Lower lobe of right lung (tissue), 2 donors: ENCODE measurements at regions not wholly inside any gene's neighbourhood (a gene's known extent, or its start where the extent isn't known, plus 50 kb on each side); places are given as distances from the start of the nearest gene placed in this dataset.
"Not testable (repeated sequence)": the region's sequence is repeated elsewhere in the genome, so short reads cannot be mapped to it uniquely, and the experiment has no call there.

Experiments
- ATAC-seq, 2 donors: fragments of 200-7000 bp; cut with Tn5 transposase; one replicate each; pipeline ENCODE4 v1.9.1; 2020 to 2022; ENCODE audit warnings: mild to moderate bottlenecking in 2 of 2, moderate library complexity in 2 of 2
- DNase-seq: peaks from one replicate; pipeline ENCODE4 v3.0.0-alpha.2; 2020
- H3K27ac ChIP-seq: fragments of 200-600 bp; one replicate; pipeline ENCODE4 v1.8.0; 2022
- H3K27me3 ChIP-seq: fragments of 200-600 bp; one replicate; pipeline ENCODE4 v1.8.0; 2022; ENCODE audit warnings: low read depth
- H3K36me3 ChIP-seq: fragments of 200-600 bp; one replicate; pipeline ENCODE4 v1.8.0; 2022; ENCODE audit warnings: mild to moderate bottlenecking
- H3K4me1 ChIP-seq: fragments of 200-600 bp; one replicate; pipeline ENCODE4 v1.8.0; 2022
- H3K4me3 ChIP-seq: fragments of 200-600 bp; one replicate; pipeline ENCODE4 v1.8.0; 2022; ENCODE audit warnings: mild to moderate bottlenecking
- H3K9me3 ChIP-seq: fragments of 200-600 bp; one replicate; pipeline ENCODE4 v1.8.0; 2022
- intact Hi-C: fragments of 100-400 bp; cut with DNase I; formaldehyde crosslinking; loops from one replicate; pipeline ENCODE4 v1.11.0; 2022
- TF ChIP-seq, protein P1 (sequence below): fragments of 200-600 bp; IDR thresholded peaks from one replicate; pipeline ENCODE4 v1.8.0; 2022; ENCODE audit warnings: antibody characterized with exemption, mild to moderate bottlenecking
- donor health status: DM: no; HTN: yes; CAD: no; lungs with severe emphysema.

DNA sequence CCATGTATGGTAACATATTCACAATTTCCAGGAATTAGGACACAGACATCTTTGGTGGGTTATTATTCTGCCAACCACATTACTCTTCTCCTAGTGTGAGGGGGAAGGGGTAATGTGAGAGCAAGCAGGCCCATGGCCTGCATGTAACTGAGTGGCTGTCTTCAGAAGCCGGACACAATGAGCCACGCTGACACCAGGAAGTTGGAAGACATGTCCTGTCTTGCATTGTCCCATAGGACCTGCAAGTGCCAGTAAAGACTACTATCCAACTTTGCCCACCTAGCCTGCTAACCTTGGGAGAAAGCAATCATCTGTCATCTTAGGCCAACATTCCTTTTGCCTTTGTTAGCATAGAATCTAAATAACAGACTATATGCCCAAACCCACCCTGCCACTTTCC lies 86.2 kb upstream of the SH3BP4 start:
- intact Hi-C loops: no loop called here
- no peaks in the 10 kb centered on the region for H3K4me1 ChIP-seq
- H3K36me3 ChIP-seq: no peaks in the 10 kb centered on the region
- DNase-seq (no peak), ATAC-seq (no peak)
- no peaks in the 10 kb centered on the region for H3K9me3 ChIP-seq
- no peaks in the 10 kb centered on the region for H3K27me3 ChIP-seq
- TF ChIP-seq, protein P1, sequence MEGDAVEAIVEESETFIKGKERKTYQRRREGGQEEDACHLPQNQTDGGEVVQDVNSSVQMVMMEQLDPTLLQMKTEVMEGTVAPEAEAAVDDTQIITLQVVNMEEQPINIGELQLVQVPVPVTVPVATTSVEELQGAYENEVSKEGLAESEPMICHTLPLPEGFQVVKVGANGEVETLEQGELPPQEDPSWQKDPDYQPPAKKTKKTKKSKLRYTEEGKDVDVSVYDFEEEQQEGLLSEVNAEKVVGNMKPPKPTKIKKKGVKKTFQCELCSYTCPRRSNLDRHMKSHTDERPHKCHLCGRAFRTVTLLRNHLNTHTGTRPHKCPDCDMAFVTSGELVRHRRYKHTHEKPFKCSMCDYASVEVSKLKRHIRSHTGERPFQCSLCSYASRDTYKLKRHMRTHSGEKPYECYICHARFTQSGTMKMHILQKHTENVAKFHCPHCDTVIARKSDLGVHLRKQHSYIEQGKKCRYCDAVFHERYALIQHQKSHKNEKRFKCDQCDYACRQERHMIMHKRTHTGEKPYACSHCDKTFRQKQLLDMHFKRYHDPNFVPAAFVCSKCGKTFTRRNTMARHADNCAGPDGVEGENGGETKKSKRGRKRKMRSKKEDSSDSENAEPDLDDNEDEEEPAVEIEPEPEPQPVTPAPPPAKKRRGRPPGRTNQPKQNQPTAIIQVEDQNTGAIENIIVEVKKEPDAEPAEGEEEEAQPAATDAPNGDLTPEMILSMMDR: no peak
- H3K4me3 ChIP-seq: no peak overlapping the region
- H3K27ac ChIP-seq: no peak overlapping the region

GRCh38 chr2:234865040-234865439 lies 86.8 kb upstream of the SH3BP4 start:
- Histone ChIP-seq H3K4me1 (no peaks in the 10 kb centered on the region), H3K36me3 (no peaks in the 10 kb centered on the region), H3K9me3 (no peaks in the 10 kb centered on the region), H3K27ac (no peak overlapping the region), H3K4me3 (no peak overlapping the region), H3K27me3 (no peaks in the 10 kb centered on the region)
- ATAC-seq: no peak
- DNase-seq: no peak
- intact Hi-C loops: no loop called here
- TF ChIP-seq, protein P1: no peak

- no peak overlapping the region for H3K27ac ChIP-seq
- TF ChIP-seq, protein P1: no peak
- H3K4me1 ChIP-seq: no peaks in the 10 kb centered on the region
- H3K27me3 ChIP-seq: no peaks in the 10 kb centered on the region
- no peaks in the 10 kb centered on the region for H3K36me3 ChIP-seq
- no peak for ATAC-seq
- no peaks in the 10 kb centered on the region for H3K9me3 ChIP-seq
- H3K4me3 ChIP-seq: no peak overlapping the region
- DNase-seq: no peak
- intact Hi-C loops: no loop called here
Measured at GRCh38 chr2:234864506-234864905, 87.3 kb upstream of the SH3BP4 start.

GRCh38 chr2:234863043-234863934 lies 88.5 kb upstream of the SH3BP4 start:
- DNase-seq: no peak
- Histone ChIP-seq H3K9me3 (no peaks in the 10 kb centered on the region), H3K27ac (no peak overlapping the region), H3K4me1 (no peaks in the 10 kb centered on the region), H3K36me3 (no peaks in the 10 kb centered on the region), H3K4me3 (no peak overlapping the region), H3K27me3 (no peaks in the 10 kb centered on the region)
- peak in 1 of 2 donors; percentile 43 for ATAC-seq
- TF ChIP-seq, protein P1: no peak
- intact Hi-C loops: no loop called here

- H3K36me3 ChIP-seq: no peaks in the 10 kb centered on the region
- H3K4me3 ChIP-seq: no peak overlapping the region
- intact Hi-C loops: no loop called here
- TF ChIP-seq, protein P1: no peak
- no peak overlapping the region for H3K27ac ChIP-seq
- H3K4me1 ChIP-seq: no peaks in the 10 kb centered on the region
- no peak for ATAC-seq
- DNase-seq: no peak
- no peaks in the 10 kb centered on the region for H3K27me3 ChIP-seq
- H3K9me3 ChIP-seq: no peaks in the 10 kb centered on the region
Measured at GRCh38 chr2:234861841-234862735, 89.7 kb upstream of the SH3BP4 start.

DNA sequence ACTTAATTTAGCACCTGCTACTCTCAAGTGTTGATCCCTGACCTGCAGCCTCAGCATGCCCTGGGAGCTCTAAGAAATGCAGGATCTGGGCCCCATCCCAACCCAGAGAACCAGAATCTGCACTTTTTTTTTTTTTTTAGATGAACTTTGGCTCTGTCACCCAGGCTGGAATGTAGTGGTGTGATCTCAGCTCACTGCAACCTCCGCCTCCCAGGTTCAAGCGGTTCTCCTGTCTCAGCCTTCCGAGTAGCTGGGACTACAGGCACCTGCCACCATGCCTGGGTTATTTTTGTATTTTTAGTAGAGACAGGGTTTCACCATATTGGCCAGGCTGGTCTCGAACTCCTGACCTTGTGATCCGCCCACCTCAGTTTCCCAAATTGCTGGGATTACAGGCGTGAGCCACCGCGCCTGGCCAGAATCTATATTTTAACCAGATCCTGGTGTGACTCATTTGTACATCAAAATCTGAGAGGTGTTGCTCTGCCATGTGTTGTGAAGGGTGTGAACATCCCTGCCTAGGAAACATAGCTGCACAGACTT lies 92.4 kb upstream of the SH3BP4 start:
- H3K4me3 ChIP-seq, H3K9me3 ChIP-seq, H3K4me1 ChIP-seq, H3K27ac ChIP-seq, ATAC-seq, H3K27me3 ChIP-seq, H3K36me3 ChIP-seq, intact Hi-C loops, DNase-seq: not testable (repeated sequence)
